HG03520 (cell line): ENCODE measurements at regions not wholly inside any gene's neighbourhood (a gene's known extent, or its start where the extent isn't known, plus 50 kb on each side); places are given as distances from the start of the nearest gene placed in this dataset.
"Not testable (repeated sequence)": the region's sequence is repeated elsewhere in the genome, so short reads cannot be mapped to it uniquely, and the experiment has no call there.

Source experiments
- ATAC-seq: cut with Tn5 transposase; IDR thresholded peaks from one replicate; pipeline ENCODE4 v1.9.1; 2021; ENCODE audit warnings: mild to moderate bottlenecking, moderate library complexity; ENCODE audit not compliant: unreplicated experiment

- ATAC-seq, result peak; percentile 33
Observed at GRCh38 chr6:44001318-44002066, 125.8 kb downstream of the MRPL14 start.

GRCh38 chr6:44000164-44000842 lies 126.9 kb downstream of the MRPL14 start:
- ATAC-seq, result no peak

- ATAC-seq, result no peak
Observed at GRCh38 chr6:43999628-44000027, 127.6 kb downstream of the MRPL14 start.

GRCh38 chr6:43998592-43999243 lies 128.5 kb downstream of the MRPL14 start:
- ATAC-seq, result not testable (repeated sequence)

GRCh38 chr6:43997990-43998585 lies 129.2 kb downstream of the MRPL14 start:
- not testable (repeated sequence) for ATAC-seq

GRCh38 chr6:43997345-43997677 lies 129.9 kb downstream of the MRPL14 start:
- ATAC-seq, result no peak

- ATAC-seq, result no peak
Observed at GRCh38 chr6:43996618-43997344, 130.5 kb downstream of the MRPL14 start.

- no peak for ATAC-seq
Observed at GRCh38 chr6:43995137-43995536, 132.1 kb downstream of the MRPL14 start.

GRCh38 chr6:43993881-43994523 lies 133.2 kb downstream of the MRPL14 start:
- no peak for ATAC-seq

GRCh38 chr6:43992783-43993644 lies 134.2 kb downstream of the MRPL14 start:
- no peak for ATAC-seq

GRCh38 chr6:43992126-43992663 lies 135.1 kb downstream of the MRPL14 start:
- ATAC-seq, result no peak

GRCh38 chr6:43990627-43991619 lies 136.3 kb downstream of the MRPL14 start:
- no peak for ATAC-seq

- ATAC-seq, result no peak
Observed at GRCh38 chr6:43990275-43990626, 137.0 kb downstream of the MRPL14 start.

- no peak for ATAC-seq
Observed at GRCh38 chr6:43989581-43990146, 137.6 kb downstream of the MRPL14 start.

- no peak for ATAC-seq
Observed at GRCh38 chr6:43988801-43989200, 138.5 kb downstream of the MRPL14 start.

- no peak for ATAC-seq
Observed at GRCh38 chr6:43987838-43988439, 139.3 kb downstream of the MRPL14 start.

- ATAC-seq, result no peak
Observed at GRCh38 chr6:43986177-43986825, 141.0 kb downstream of the MRPL14 start.
